Neural cell (in vitro differentiated cells): ENCODE measurements at regions not wholly inside any gene's neighbourhood (a gene's known extent, or its start where the extent isn't known, plus 50 kb on each side); places are given as distances from the start of the nearest gene placed in this dataset.
"Not testable (repeated sequence)": the region's sequence is repeated elsewhere in the genome, so short reads cannot be mapped to it uniquely, and the experiment has no call there.

Source experiments
- H2AFZ ChIP-seq: fragments of 200-600, 300-800 bp; sonication (generic), shearing (Covaris generic); 2 replicates; pipeline ENCODE4 v1.6.0; 2014; ENCODE audit warnings: low read depth, mild to moderate bottlenecking, antibody characterized with exemption, low read length, moderate library complexity
- H3F3A ChIP-seq: fragments of 200-600 bp; shearing (Covaris generic); 2 replicates; pipeline ENCODE4 v1.6.1; 2016; ENCODE audit warnings: mild to moderate bottlenecking, moderate library complexity, mixed read lengths, antibody characterized with exemption, low read length; ENCODE audit not compliant: insufficient read depth, poor library complexity, severe bottlenecking
- H3K27ac ChIP-seq: fragments of 200-600, 300-800 bp; sonication (generic), shearing (Covaris generic); 2 replicates; pipeline ENCODE4 v1.5.1; 2014; ENCODE audit warnings: mild to moderate bottlenecking, low read length, moderate library complexity
- H3K27me3 ChIP-seq: fragments of 300-800, 200-600 bp; sonication (generic), shearing (Covaris generic); 2 replicates; pipeline ENCODE4 v1.6.0; 2014; ENCODE audit warnings: mild to moderate bottlenecking, low read depth, low read length, moderate library complexity; ENCODE audit not compliant: insufficient read depth
- H3K36me3 ChIP-seq: fragments of 300-800, 200-600 bp; sonication (generic), shearing (Covaris generic); 2 replicates; pipeline ENCODE4 v1.5.1; 2014; ENCODE audit warnings: mild to moderate bottlenecking, antibody characterized with exemption, low read length, moderate library complexity; ENCODE audit not compliant: insufficient read depth
- H3K4me2 ChIP-seq: fragments of 300-800, 200-600 bp; sonication (generic), shearing (Covaris generic); 2 replicates; pipeline ENCODE4 v1.6.0; 2014; ENCODE audit warnings: mild to moderate bottlenecking, low read length
- H3K4me3 ChIP-seq: fragments of 300-800, 200-600 bp; sonication (generic), shearing (Covaris generic); 2 replicates; pipeline ENCODE4 v1.5.1; 2014; ENCODE audit warnings: mild to moderate bottlenecking, low read length, moderate library complexity
- H3K79me2 ChIP-seq: fragments of 200-600 bp; shearing (Covaris generic); replicated peaks from 2 replicates; pipeline ENCODE4 v1.6.0; 2014; ENCODE audit warnings: mild to moderate bottlenecking, low read length, moderate library complexity; ENCODE audit not compliant: insufficient read depth
- H3K9ac ChIP-seq: fragments of 300-800, 200-600 bp; sonication (generic), shearing (Covaris generic); 2 replicates; pipeline ENCODE4 v1.6.1; 2016; ENCODE audit warnings: mild to moderate bottlenecking, low read length, mixed read lengths
- H3K9me2 ChIP-seq: fragments of 200-600 bp; shearing (Covaris generic); 2 replicates; pipeline ENCODE4 v1.6.1; 2016; ENCODE audit warnings: mild to moderate bottlenecking, low read length, mixed read lengths; ENCODE audit not compliant: insufficient read depth
- H3K9me3 ChIP-seq: fragments of 200-600, 300-800 bp; sonication (generic), shearing (Covaris generic); 2 replicates; pipeline ENCODE4 v1.6.1; 2016; ENCODE audit warnings: mild to moderate bottlenecking, mixed run types, low read length, moderate library complexity, mixed read lengths
- H4K20me1 ChIP-seq: fragments of 200-600 bp; shearing (Covaris generic); 2 replicates; pipeline ENCODE4 v1.6.1; 2016; ENCODE audit warnings: mild to moderate bottlenecking, mixed run types; ENCODE audit not compliant: insufficient read depth
- CTCF ChIP-seq: fragments of 450-650 bp; IDR thresholded peaks from 2 replicates; pipeline ENCODE4 v1.5.1; 2014; ENCODE audit warnings: antibody characterized with exemption, mild to moderate bottlenecking, moderate library complexity; ENCODE audit not compliant: poor library complexity, severe bottlenecking
- EP300 ChIP-seq: fragments of 450-650 bp; conservative IDR thresholded peaks from 2 replicates; pipeline ENCODE4 v1.6.1; 2014; ENCODE audit warnings: antibody characterized with exemption, mild to moderate bottlenecking, moderate library complexity; ENCODE audit not compliant: poor library complexity, severe bottlenecking
- EZH2 ChIP-seq: fragments of 200-600, 300-800 bp; shearing (Covaris generic), sonication (generic); IDR thresholded peaks from 2 replicates; pipeline ENCODE4 v1.6.1; 2014; ENCODE audit warnings: antibody characterized with exemption, low read length, borderline replicate concordance, mild to moderate bottlenecking; ENCODE audit not compliant: insufficient read depth, poor library complexity, severe bottlenecking
- MXI1 ChIP-seq: fragments of 450-650 bp; conservative IDR thresholded peaks from 2 replicates; pipeline ENCODE4 v1.6.1; 2014; ENCODE audit warnings: antibody characterized with exemption, mild to moderate bottlenecking; ENCODE audit not compliant: poor library complexity, severe bottlenecking
- POLR2AphosphoS5 ChIP-seq: IDR thresholded peaks from 2 replicates; pipeline ENCODE4 v1.6.1; 2012
- RAD21 ChIP-seq: fragments of 450-650 bp; conservative IDR thresholded peaks from 2 replicates; pipeline ENCODE4 v1.6.1; 2014; ENCODE audit warnings: antibody characterized with exemption, mild to moderate bottlenecking, moderate library complexity
- REST ChIP-seq: IDR thresholded peaks from 2 replicates; pipeline ENCODE4 v1.6.1; 2012; ENCODE audit warnings: borderline replicate concordance
- SMC3 ChIP-seq: fragments of 450-650 bp; conservative IDR thresholded peaks from 2 replicates; pipeline ENCODE4 v1.6.1; 2014; ENCODE audit warnings: antibody characterized with exemption, mild to moderate bottlenecking, moderate library complexity; ENCODE audit not compliant: poor library complexity
- TAF1 ChIP-seq: IDR thresholded peaks from 2 replicates; pipeline ENCODE4 v1.6.1; 2012; ENCODE audit warnings: low read depth

- H4K20me1 ChIP-seq = no peaks in the 10 kb centered on the region
- no peaks in the 10 kb centered on the region for H3K9me2 ChIP-seq
- no peak overlapping the region for H3K4me2 ChIP-seq
- no peak overlapping the region for H2AFZ ChIP-seq
- no peak overlapping the region for H3K9ac ChIP-seq
- H3K27me3 ChIP-seq = no peaks in the 10 kb centered on the region
- H3K4me3 ChIP-seq = no peak overlapping the region
- TF ChIP-seq CTCF = no peak
- TF ChIP-seq REST = no peak
- no peak for TF ChIP-seq RAD21
- TF ChIP-seq SMC3 = no peak
- no peak for TF ChIP-seq TAF1
- no peaks in the 10 kb centered on the region for H3F3A ChIP-seq
- no peaks in the 10 kb centered on the region for H3K79me2 ChIP-seq
- no peak overlapping the region for H3K27ac ChIP-seq
- H3K9me3 ChIP-seq = no peaks in the 10 kb centered on the region
- H3K36me3 ChIP-seq = no peaks in the 10 kb centered on the region
Measured at GRCh38 chr7:69114374-69114773, 483.9 kb upstream of the AUTS2 start.

- Histone ChIP-seq H3K9ac (no peak overlapping the region), H3K4me2 (no peak overlapping the region), H3F3A (no peaks in the 10 kb centered on the region), H3K9me2 (no peaks in the 10 kb centered on the region), H3K79me2 (no peaks in the 10 kb centered on the region), H4K20me1 (no peaks in the 10 kb centered on the region), H3K4me3 (no peak overlapping the region), H2AFZ (no peak overlapping the region), H3K27me3 (no peaks in the 10 kb centered on the region), H3K9me3 (no peaks in the 10 kb centered on the region), H3K36me3 (no peaks in the 10 kb centered on the region), H3K27ac (no peak overlapping the region)
- TF ChIP-seq TAF1 (no peak), REST (no peak), RAD21 (no peak), POLR2AphosphoS5 (no peak), MXI1 (no peak), SMC3 (no peak), EZH2 (no peak), EP300 (no peak), CTCF (no peak)
Measured at GRCh38 chr7:69115788-69116187, 482.5 kb upstream of the AUTS2 start.

- not testable (repeated sequence) for H3K9ac ChIP-seq, H3K9me3 ChIP-seq, H3K4me2 ChIP-seq, H3K4me3 ChIP-seq, H3K27ac ChIP-seq, H3K9me2 ChIP-seq, H4K20me1 ChIP-seq, H2AFZ ChIP-seq, H3K79me2 ChIP-seq, H3F3A ChIP-seq, H3K36me3 ChIP-seq, H3K27me3 ChIP-seq
Measured at GRCh38 chr7:69116196-69116595, 482.1 kb upstream of the AUTS2 start.
